ENCODE measurements at regions not wholly inside any gene's neighbourhood (a gene's known extent, or its start where the extent isn't known, plus 50 kb on each side); places are given as distances from the start of the nearest gene placed in this dataset.

- TF ChIP-seq CTCF (conservative IDR thresholded peaks at IDR 0.05) (no peak), EZH2 (IDR thresholded peaks at IDR 0.05; ENCODE audit: low read depth) (no peak)
Observed at GRCh38 chr20:22523499-22524392, 60.6 kb downstream of the FOXA2 start.
